ENCODE measurements at regions not wholly inside any gene's neighbourhood (a gene's known extent, or its start where the extent isn't known, plus 50 kb on each side); places are given as distances from the start of the nearest gene placed in this dataset.
"Not testable (repeated sequence)": the region's sequence is repeated elsewhere in the genome, so short reads cannot be mapped to it uniquely, and the experiment has no call there.

- TF ChIP-seq ZNF281 (CRISPR knock-in tag; IDR thresholded peaks at IDR 0.05), result no peak
- no peak for TF ChIP-seq TEAD4 (CRISPR knock-in tag; IDR thresholded peaks at IDR 0.05)
- TF ChIP-seq RORB (CRISPR knock-in tag; IDR thresholded peaks at IDR 0.05), result no peak
- TF ChIP-seq TEAD1 (CRISPR knock-in tag; IDR thresholded peaks at IDR 0.05), result no peak
- TF ChIP-seq, protein P1, sequence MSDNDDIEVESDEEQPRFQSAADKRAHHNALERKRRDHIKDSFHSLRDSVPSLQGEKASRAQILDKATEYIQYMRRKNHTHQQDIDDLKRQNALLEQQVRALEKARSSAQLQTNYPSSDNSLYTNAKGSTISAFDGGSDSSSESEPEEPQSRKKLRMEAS (CRISPR knock-in tag; IDR thresholded peaks at IDR 0.05), result no peak
- no peak for TF ChIP-seq FOXK1 (CRISPR knock-in tag; IDR thresholded peaks at IDR 0.05)
- no peak for TF ChIP-seq SOX15 (CRISPR knock-in tag; IDR thresholded peaks at IDR 0.05)
Measured at GRCh38 chr2:236644067-236644466, 74.4 kb downstream of the ACKR3 start (continued).

- H3K36me3 Mint-ChIP-seq, result no peaks in the 10 kb centered on the region
- POLR2A ChIA-PET, result no interaction called here
- no peak overlapping the region for H3K27ac Mint-ChIP-seq
- peaks cover 9% of the 10 kb centered on the region for H3K9me3 Mint-ChIP-seq
- H3K4me3 Mint-ChIP-seq, result no peak overlapping the region
- DNase-seq (ENCODE audit: low spot score) (no peak), ATAC-seq (no peak)
- no peaks in the 10 kb centered on the region for H3K27me3 Mint-ChIP-seq (ENCODE audit: low read depth)
- CTCF ChIA-PET, result no interaction called here
- TF ChIP-seq ZNF317 (CRISPR knock-in tag; IDR thresholded peaks at IDR 0.05; ENCODE audit: borderline replicate concordance, low read depth) (no peak), NR3C1 (CRISPR knock-in tag; conservative IDR thresholded peaks at IDR 0.05; ENCODE audit: low read depth) (no peak), FOXK1 (CRISPR knock-in tag; IDR thresholded peaks at IDR 0.05) (no peak), CBFB (CRISPR knock-in tag; IDR thresholded peaks at IDR 0.05; ENCODE audit: low read depth) (no peak), ATF6 (CRISPR knock-in tag; IDR thresholded peaks at IDR 0.05) (no peak), TEAD4 (CRISPR knock-in tag; IDR thresholded peaks at IDR 0.05) (no peak), ZNF232 (CRISPR knock-in tag; IDR thresholded peaks at IDR 0.05) (no peak), MYBL2 (CRISPR knock-in tag; IDR thresholded peaks at IDR 0.05) (no peak), TEAD1 (CRISPR knock-in tag; IDR thresholded peaks at IDR 0.05) (no peak), ZNF396 (CRISPR knock-in tag; IDR thresholded peaks at IDR 0.05; ENCODE audit: borderline replicate concordance) (no peak), ZBTB21 (CRISPR knock-in tag; IDR thresholded peaks at IDR 0.05; ENCODE audit: borderline replicate concordance) (no peak), NR1H2 (CRISPR knock-in tag; IDR thresholded peaks at IDR 0.05) (no peak), CREB1 (CRISPR knock-in tag; IDR thresholded peaks at IDR 0.05) (no peak), SMAD3 (CRISPR knock-in tag; IDR thresholded peaks at IDR 0.05; ENCODE audit: borderline replicate concordance) (no peak)
- TF ChIP-seq, protein P2, sequence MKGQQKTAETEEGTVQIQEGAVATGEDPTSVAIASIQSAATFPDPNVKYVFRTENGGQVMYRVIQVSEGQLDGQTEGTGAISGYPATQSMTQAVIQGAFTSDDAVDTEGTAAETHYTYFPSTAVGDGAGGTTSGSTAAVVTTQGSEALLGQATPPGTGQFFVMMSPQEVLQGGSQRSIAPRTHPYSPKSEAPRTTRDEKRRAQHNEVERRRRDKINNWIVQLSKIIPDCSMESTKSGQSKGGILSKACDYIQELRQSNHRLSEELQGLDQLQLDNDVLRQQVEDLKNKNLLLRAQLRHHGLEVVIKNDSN (CRISPR knock-in tag; IDR thresholded peaks at IDR 0.05), result no peak
- TF ChIP-seq, protein P1 (CRISPR knock-in tag; IDR thresholded peaks at IDR 0.05), result no peak
- H3K4me1 Mint-ChIP-seq, result peaks cover 11% of the 10 kb centered on the region
Measured at GRCh38 chr2:236644502-236644911, 74.9 kb downstream of the ACKR3 start.

GRCh38 chr2:236645141-236645540 lies 75.5 kb downstream of the ACKR3 start:
- Mint-ChIP-seq H3K4me1 (peaks cover 11% of the 10 kb centered on the region), H3K9me3 (peaks cover 14% of the 10 kb centered on the region)
- DNase-seq (ENCODE audit: low spot score); POLR2A ChIA-PET; H3K36me3 Mint-ChIP-seq; H3K4me3 Mint-ChIP-seq; H3K27me3 Mint-ChIP-seq (ENCODE audit: low read depth); CTCF ChIA-PET; H3K27ac Mint-ChIP-seq; ATAC-seq: not testable (repeated sequence)
